Mucosa of descending colon (tissue), 3 donors: ENCODE measurements at regions not wholly inside any gene's neighbourhood (a gene's known extent, or its start where the extent isn't known, plus 50 kb on each side); places are given as distances from the start of the nearest gene placed in this dataset.

Experiments used
- ATAC-seq: fragments of 200-7000 bp; cut with Tn5 transposase; one replicate; pipeline ENCODE4 v1.9.1; 2020; ENCODE audit warnings: mild to moderate bottlenecking, moderate library complexity
- DNase-seq, 3 donors: peaks; one replicate each; pipeline ENCODE4 v3.0.0-alpha.2; 2020
- H3K36me3 ChIP-seq: fragments of 200-600 bp; one replicate; pipeline ENCODE4 v1.8.0; 2021; ENCODE audit warnings: low read depth, mild to moderate bottlenecking
- H3K4me1 ChIP-seq: fragments of 200-600 bp; one replicate; pipeline ENCODE4 v1.8.0; 2021; ENCODE audit warnings: low read depth, mild to moderate bottlenecking
- H3K4me3 ChIP-seq: fragments of 200-600 bp; one replicate; pipeline ENCODE4 v1.8.0; 2021; ENCODE audit warnings: mild to moderate bottlenecking
- H3K9me3 ChIP-seq: fragments of 200-600 bp; one replicate; pipeline ENCODE4 v1.8.0; 2021; ENCODE audit warnings: mild to moderate bottlenecking
- CTCF ChIP-seq: fragments of 200-600 bp; IDR thresholded peaks from one replicate; pipeline ENCODE4 v1.8.0; 2022; ENCODE audit warnings: antibody characterized with exemption, mild to moderate bottlenecking
- intact Hi-C, 2 donors: fragments of 100-400 bp; cut with DNase I in 1 of 2; cut with micrococcal nuclease in 1 of 2; formaldehyde crosslinking; loops; one replicate each; pipeline versions ENCODE4 v1.11.0 to v1.11.1; 2022; cut with DNase I, micrococcal nuclease
- donor health status: DM: no; HTN: no; CAD: no; lungs with moderate emphysema.
- donor health status: DM: no; HTN: no; CAD: no.
- donor health status: DM: no; HTN: yes; CAD: no.

GRCh38 chr17:15161395-15161794 lies 103.7 kb downstream of the PMP22 start:
- no peak for ATAC-seq
- intact Hi-C loops: no loop called here
- Histone ChIP-seq H3K9me3 (no peaks in the 10 kb centered on the region), H3K36me3 (no peaks in the 10 kb centered on the region), H3K4me1 (no peaks in the 10 kb centered on the region), H3K4me3 (no peak overlapping the region)
- no peak for DNase-seq
- TF ChIP-seq CTCF: no peak

GRCh38 chr17:15157051-15157450 lies 108.1 kb downstream of the PMP22 start:
- ATAC-seq (no peak), DNase-seq (no peak)
- Histone ChIP-seq H3K4me3 (no peak overlapping the region), H3K9me3 (no peaks in the 10 kb centered on the region), H3K4me1 (no peaks in the 10 kb centered on the region), H3K36me3 (no peaks in the 10 kb centered on the region)
- TF ChIP-seq CTCF: no peak
- intact Hi-C loops: no loop called here

- no peak for ATAC-seq
- H3K36me3 ChIP-seq: no peaks in the 10 kb centered on the region
These were observed 110.5 kb downstream of the PMP22 start for GRCh38 chr17:15154618-15155017.

GRCh38 chr17:15145621-15146020 lies 119.5 kb downstream of the PMP22 start:
- Histone ChIP-seq H3K36me3 (no peaks in the 10 kb centered on the region), H3K9me3 (no peaks in the 10 kb centered on the region), H3K4me3 (no peak overlapping the region), H3K4me1 (no peaks in the 10 kb centered on the region)
- DNase-seq (no peak), ATAC-seq (no peak)
- intact Hi-C loops: no loop called here
- no peak for TF ChIP-seq CTCF

More at GRCh38 chr17:15154618-15155017, 110.5 kb downstream of the PMP22 start:
- intact Hi-C loops: no loop called here
- Histone ChIP-seq H3K4me1 (no peaks in the 10 kb centered on the region), H3K4me3 (no peak overlapping the region), H3K9me3 (no peaks in the 10 kb centered on the region)
- DNase-seq: no peak
- TF ChIP-seq CTCF: no peak

GRCh38 chr17:15143524-15143923 lies 121.6 kb downstream of the PMP22 start:
- DNase-seq: no peak
- Histone ChIP-seq H3K9me3 (no peaks in the 10 kb centered on the region), H3K4me1 (no peaks in the 10 kb centered on the region), H3K36me3 (no peaks in the 10 kb centered on the region), H3K4me3 (no peak overlapping the region)
- no peak for TF ChIP-seq CTCF
- no peak for ATAC-seq
- intact Hi-C loops: no loop called here

- Histone ChIP-seq H3K4me3 (no peak overlapping the region), H3K9me3 (no peaks in the 10 kb centered on the region), H3K36me3 (no peaks in the 10 kb centered on the region), H3K4me1 (no peaks in the 10 kb centered on the region)
- TF ChIP-seq CTCF: no peak
- no peak for ATAC-seq
- no peak for DNase-seq
- intact Hi-C loops: no loop called here
These were observed 130.8 kb downstream of the PMP22 start for GRCh38 chr17:15134363-15134762.
